SK-N-SH treated with all-trans-retinoic acid at 6 μM for 48 hours (cell line): ENCODE measurements at regions not wholly inside any gene's neighbourhood (a gene's known extent, or its start where the extent isn't known, plus 50 kb on each side); places are given as distances from the start of the nearest gene placed in this dataset.

Experiments
- POU6F1 ChIP-seq: fragments of 250-450 bp; sonication (Bioruptor Pico); IDR thresholded peaks from 2 replicates; pipeline ENCODE4 v1.8.0; 2021; ENCODE audit warnings: low read depth, mild to moderate bottlenecking, moderate library complexity, borderline replicate concordance
- PPARA ChIP-seq: fragments of 250-450 bp; sonication (Bioruptor Pico); IDR thresholded peaks from 2 replicates; pipeline ENCODE4 v1.5.0; 2020; ENCODE audit warnings: mild to moderate bottlenecking, borderline replicate concordance
- RARB ChIP-seq: fragments of 250-450 bp; sonication (Bioruptor Pico); IDR thresholded peaks from 2 replicates; pipeline ENCODE4 v1.8.0; 2021; ENCODE audit warnings: mild to moderate bottlenecking, moderate library complexity

DNA sequence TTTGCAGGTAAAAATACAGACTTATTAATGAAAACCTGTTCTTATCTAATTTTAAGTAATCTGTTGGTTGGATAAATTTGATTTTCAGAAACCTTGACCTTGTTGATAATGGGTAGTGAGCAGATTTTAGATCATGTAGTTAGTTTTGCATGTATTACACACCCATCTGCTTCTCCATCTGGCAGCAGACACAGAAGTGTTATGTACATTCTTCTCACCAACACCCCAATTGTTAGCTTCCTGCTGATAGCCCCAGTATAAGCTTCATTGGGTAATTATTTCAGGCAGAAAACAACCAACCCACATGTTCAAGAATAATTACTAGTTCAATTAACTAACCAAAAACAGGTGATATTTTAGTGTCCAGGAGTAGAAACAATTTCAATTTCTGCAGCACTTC is 1740.5 kb upstream of the AGA start:
- no peak for TF ChIP-seq RARB
- no peak for TF ChIP-seq PPARA
- no peak for TF ChIP-seq POU6F1 (CRISPR knock-in tag)
